HUES6 (cell line): ENCODE measurements at regions not wholly inside any gene's neighbourhood (a gene's known extent, or its start where the extent isn't known, plus 50 kb on each side); places are given as distances from the start of the nearest gene placed in this dataset.

Experiments used
- H3K27ac ChIP-seq: 2 replicates; pipeline ENCODE4 v1.7.0; 2013; ENCODE audit warnings: low read depth, mild to moderate bottlenecking, low read length, inconsistent platforms
- H3K27me3 ChIP-seq: 2 replicates; pipeline ENCODE4 v1.6.1; 2013; ENCODE audit warnings: low read length; ENCODE audit not compliant: control insufficient read depth, insufficient read depth
- H3K36me3 ChIP-seq: 2 replicates; pipeline ENCODE4 v1.6.1; 2013; ENCODE audit warnings: low read length; ENCODE audit not compliant: control insufficient read depth, insufficient read depth
- H3K4me1 ChIP-seq: 2 replicates; pipeline ENCODE4 v1.6.1; 2013; ENCODE audit warnings: low read length; ENCODE audit not compliant: control insufficient read depth, insufficient read depth
- H3K4me3 ChIP-seq: 2 replicates; pipeline ENCODE4 v1.5.1; 2013; ENCODE audit warnings: low read depth, low read length
- H3K9ac ChIP-seq: one replicate; pipeline ENCODE4 v1.6.1; 2013; ENCODE audit warnings: mild to moderate bottlenecking, low read length
- H3K9me3 ChIP-seq: 2 replicates; pipeline ENCODE4 v1.6.1; 2013; ENCODE audit warnings: low read depth, low read length; ENCODE audit not compliant: control insufficient read depth, insufficient read depth

DNA sequence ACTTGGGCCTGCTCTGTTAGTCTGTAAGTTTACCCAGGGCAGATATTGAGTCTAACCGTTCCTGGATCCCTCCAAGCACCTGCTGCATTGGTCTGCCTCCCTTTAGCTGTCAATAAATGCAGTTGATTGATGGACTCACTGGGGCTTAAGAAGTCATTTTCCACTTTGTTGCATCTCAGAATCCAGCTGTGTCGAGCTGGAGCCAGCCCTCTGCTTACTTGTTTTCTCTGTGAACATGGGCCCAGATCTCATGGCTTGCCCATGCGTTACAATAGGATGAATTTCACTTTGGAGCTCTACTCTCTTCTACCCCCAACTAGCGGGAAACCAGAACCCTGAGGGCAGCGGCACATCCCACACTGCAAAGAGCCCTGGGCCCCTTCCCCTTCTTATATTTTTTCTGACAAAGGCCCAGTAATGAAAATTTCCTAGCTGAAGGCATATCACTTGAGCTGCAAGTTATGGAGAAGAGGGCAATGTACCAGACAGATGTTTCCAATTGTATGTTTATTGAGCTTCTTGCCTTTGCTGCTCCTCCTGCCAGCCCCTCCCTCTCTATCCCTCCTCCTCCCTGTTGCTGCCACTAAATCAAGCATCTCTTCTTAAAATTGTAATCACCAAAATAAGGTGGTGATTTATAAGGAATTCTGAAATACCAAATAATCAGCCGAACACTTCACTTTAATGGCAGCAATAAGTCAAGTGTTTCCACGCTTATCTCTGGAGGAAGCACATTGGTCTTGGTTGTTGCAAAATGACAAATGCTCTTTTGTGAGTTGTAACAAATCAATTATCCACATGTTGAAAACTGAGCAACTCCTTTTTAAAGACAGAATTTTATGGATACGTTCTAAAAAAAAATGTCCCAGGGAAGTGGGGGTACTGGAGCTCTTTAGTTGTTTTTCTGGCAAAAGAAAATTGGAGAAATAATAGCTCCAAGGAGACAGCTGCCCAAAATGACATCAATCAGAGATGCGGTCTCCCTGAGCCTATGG is 212.3 kb upstream of the ZBED5 start:
- H3K9me3 ChIP-seq: no peaks in the 10 kb centered on the region
- H3K27me3 ChIP-seq: no peaks in the 10 kb centered on the region
- H3K9ac ChIP-seq: no peak overlapping the region
- H3K27ac ChIP-seq: no peak overlapping the region
- no peak overlapping the region for H3K4me3 ChIP-seq
- peaks cover 27% of the 10 kb centered on the region for H3K4me1 ChIP-seq
- H3K36me3 ChIP-seq: no peaks in the 10 kb centered on the region

DNA sequence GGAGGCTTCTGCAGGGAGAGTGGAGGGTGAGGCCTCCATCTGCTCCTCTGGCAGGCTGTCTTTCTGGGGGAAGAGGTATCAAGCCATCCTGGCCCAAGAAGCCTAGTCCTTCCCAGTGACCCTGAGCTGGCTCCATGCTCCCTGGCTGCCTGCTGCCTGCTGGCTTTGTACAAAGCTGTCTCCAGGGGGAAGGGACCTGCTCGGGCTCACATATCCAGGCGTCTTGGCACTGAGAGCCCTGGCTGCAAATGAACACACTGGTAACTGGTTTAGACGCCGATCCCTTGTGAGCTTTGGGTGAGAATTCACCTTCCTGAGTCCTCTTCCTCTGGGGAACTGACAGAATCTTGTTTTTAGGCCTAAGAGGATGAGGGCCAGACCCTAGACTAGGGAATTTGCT is 210.3 kb upstream of the ZBED5 start:
- Histone ChIP-seq H3K27me3 (no peaks in the 10 kb centered on the region), H3K9ac (no peak overlapping the region), H3K9me3 (no peaks in the 10 kb centered on the region), H3K4me1 (peaks cover 29% of the 10 kb centered on the region), H3K36me3 (no peaks in the 10 kb centered on the region), H3K27ac (no peak overlapping the region), H3K4me3 (no peak overlapping the region)

DNA sequence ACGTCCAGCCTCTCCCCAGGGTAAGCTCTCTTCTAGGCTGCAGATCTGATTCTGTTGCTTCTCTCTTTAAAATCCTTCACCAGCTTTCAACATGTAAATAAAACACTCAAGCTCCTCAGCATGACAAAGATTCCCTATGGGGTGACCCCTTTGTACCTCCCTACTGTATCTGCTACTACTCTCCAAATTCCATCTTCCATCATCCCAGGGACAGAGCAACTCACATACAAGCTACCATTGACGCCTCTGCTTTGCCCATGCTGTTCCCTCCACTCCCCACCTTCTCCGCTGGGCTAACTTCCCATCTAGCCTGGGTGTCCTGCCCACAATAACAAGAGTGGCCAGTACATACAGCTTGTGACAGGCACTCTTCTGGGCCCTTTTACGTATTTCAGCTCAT is 207.5 kb upstream of the ZBED5 start:
- Histone ChIP-seq H3K9ac (no peak overlapping the region), H3K9me3 (no peaks in the 10 kb centered on the region), H3K36me3 (no peaks in the 10 kb centered on the region), H3K4me3 (no peak overlapping the region), H3K4me1 (peaks cover 17% of the 10 kb centered on the region), H3K27ac (no peak overlapping the region), H3K27me3 (no peaks in the 10 kb centered on the region)

DNA sequence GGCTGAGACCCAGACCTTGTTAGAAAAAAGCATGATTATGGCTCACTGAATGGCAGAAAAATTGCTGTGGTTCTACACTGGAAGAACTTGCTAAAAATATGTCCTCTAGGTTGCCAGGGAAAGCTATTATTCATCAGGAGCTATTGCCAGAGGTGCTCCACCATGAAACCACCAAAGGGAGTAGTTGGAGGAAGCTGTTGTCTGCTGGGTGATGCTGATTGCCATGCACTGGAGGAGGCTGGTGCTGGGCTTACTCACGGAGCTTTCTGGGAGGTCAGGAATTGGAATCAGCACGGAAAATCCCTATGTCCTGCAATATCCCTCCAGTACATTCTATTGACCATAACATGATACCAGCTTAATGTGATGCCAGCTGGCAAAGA is 199.6 kb upstream of the ZBED5 start:
- Histone ChIP-seq H3K27ac (no peak overlapping the region), H3K36me3 (no peaks in the 10 kb centered on the region), H3K27me3 (no peaks in the 10 kb centered on the region), H3K9me3 (peaks cover 24% of the 10 kb centered on the region), H3K4me1 (no peaks in the 10 kb centered on the region), H3K4me3 (no peak overlapping the region), H3K9ac (no peak overlapping the region)

DNA sequence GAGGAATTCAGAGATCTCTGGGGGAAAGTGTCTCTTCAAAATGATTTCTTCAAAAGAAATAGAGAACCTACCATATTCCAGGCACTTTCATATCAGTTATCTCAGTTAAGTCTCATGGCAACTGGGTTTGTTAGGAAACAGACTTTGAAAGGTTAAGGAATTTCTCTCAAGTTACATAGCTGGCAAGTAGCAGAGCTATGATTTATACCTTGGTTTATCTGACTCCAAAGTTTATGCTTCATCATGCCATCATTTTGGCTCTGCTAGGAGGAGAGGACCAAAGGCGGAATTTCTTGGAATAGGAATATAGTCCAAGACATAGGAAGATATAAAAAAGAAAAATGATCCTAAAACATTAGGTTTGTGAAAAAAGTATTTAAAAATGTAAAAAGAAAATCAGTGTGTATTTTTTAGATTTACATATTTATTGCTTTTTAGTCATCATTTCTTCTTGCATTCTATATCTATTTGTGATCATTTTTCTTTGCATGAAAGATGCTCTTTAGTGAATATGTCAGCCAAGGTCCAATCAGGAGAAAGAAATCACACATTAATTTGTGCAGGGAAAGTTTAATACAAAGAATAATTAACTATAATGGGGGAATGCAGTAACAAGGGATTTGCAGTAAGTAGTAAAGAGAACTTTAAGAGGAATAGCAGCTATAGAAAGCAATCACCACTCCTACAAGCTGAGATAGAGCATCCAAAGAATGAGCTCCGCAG is 199.1 kb upstream of the ZBED5 start:
- Histone ChIP-seq H3K36me3 (no peaks in the 10 kb centered on the region), H3K4me1 (no peaks in the 10 kb centered on the region), H3K27me3 (no peaks in the 10 kb centered on the region), H3K9ac (no peak overlapping the region), H3K9me3 (peaks cover 25% of the 10 kb centered on the region), H3K4me3 (no peak overlapping the region), H3K27ac (no peak overlapping the region)

DNA sequence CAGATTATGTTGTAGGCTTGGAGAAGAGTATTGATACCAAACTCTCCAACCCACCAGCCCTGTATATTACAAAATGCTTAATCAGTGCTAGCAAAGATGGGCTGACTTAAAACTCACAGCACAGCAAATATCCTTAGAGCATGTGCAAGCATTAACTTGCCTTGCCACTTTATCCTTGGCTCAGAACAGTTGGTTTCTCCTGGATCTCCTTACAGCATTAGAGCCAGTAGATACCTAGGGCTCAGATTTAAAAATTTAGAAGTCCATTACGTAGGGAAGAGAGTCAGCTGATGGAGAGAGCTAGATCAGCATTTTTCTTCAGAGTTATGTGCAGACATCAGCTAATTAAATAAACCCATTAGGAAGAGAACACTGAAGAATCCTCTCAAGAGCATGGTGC is 198.5 kb upstream of the ZBED5 start:
- Histone ChIP-seq H3K36me3 (no peaks in the 10 kb centered on the region), H3K27me3 (no peaks in the 10 kb centered on the region), H3K4me3 (no peak overlapping the region), H3K27ac (no peak overlapping the region), H3K9ac (no peak overlapping the region), H3K9me3 (peaks cover 25% of the 10 kb centered on the region), H3K4me1 (no peaks in the 10 kb centered on the region)

DNA sequence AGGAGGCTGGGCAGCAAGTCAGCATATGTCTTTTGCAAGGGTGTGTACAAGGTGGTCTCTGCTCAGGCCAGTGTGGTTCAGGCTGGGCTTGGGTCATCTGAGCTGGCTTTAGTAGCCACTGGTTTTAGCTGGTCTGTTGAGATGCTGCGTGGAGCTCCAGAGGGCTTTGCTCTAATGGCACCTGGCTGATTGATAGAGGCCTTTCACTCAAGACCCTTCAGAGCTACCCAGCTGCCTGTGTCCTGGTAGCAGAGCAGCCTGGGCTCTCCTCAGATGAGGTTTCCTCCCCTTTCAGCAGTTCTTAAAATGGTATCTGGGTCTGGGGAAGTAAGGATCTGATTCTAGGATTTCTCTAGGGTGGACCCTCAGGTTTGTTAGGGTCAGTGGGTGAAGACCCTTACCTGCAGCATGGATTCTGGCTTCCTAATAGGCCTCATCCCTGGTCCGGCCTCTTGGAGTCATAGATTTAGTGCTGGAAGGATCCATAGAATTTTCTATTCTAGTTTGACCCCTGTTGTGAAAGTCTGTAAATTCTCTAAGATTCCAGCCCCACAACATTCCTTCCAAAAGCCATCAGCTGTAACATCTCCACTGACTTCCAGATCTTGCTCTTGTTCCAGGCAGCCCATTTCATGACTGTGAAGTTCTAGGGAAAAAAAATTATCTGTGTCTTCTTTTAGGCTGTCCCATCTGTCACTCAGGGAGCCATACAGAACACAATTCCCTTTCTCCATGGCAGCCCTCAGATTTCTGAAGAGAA is 190.2 kb upstream of the ZBED5 start:
- Histone ChIP-seq H3K27ac (no peak overlapping the region), H3K4me1 (no peaks in the 10 kb centered on the region; the same call in 1 of the 2 replicates), H3K9ac (no peak overlapping the region), H3K4me3 (no peak overlapping the region), H3K27me3 (no peaks in the 10 kb centered on the region), H3K9me3 (peaks cover 5% of the 10 kb centered on the region; the same call in 1 of the 2 replicates), H3K36me3 (no peaks in the 10 kb centered on the region)

DNA sequence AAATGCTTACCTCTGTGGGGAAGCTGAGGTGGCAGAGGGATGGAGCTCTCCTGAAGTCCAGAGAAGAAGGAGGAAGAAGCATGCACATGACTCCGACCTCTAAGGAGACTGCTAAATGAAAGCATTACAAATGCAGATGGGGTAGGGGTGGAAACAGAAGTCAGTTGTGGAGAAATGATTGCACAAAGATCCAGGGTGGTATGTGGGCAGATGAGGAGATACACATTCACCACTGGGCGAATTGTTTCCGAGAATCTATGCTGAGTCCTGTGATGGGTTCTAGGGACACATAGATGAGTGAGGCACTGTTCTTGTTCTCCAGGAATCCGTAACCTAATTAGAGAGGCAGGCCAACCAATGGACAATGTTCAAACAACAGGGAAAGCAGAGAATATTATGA is 188.9 kb upstream of the ZBED5 start:
- no peaks in the 10 kb centered on the region for H3K36me3 ChIP-seq
- H3K27me3 ChIP-seq: no peaks in the 10 kb centered on the region
- no peaks in the 10 kb centered on the region; the same call in 1 of the 2 replicates for H3K4me1 ChIP-seq
- H3K4me3 ChIP-seq: no peak overlapping the region
- no peak overlapping the region for H3K27ac ChIP-seq
- H3K9me3 ChIP-seq: no peaks in the 10 kb centered on the region
- H3K9ac ChIP-seq: no peak overlapping the region

DNA sequence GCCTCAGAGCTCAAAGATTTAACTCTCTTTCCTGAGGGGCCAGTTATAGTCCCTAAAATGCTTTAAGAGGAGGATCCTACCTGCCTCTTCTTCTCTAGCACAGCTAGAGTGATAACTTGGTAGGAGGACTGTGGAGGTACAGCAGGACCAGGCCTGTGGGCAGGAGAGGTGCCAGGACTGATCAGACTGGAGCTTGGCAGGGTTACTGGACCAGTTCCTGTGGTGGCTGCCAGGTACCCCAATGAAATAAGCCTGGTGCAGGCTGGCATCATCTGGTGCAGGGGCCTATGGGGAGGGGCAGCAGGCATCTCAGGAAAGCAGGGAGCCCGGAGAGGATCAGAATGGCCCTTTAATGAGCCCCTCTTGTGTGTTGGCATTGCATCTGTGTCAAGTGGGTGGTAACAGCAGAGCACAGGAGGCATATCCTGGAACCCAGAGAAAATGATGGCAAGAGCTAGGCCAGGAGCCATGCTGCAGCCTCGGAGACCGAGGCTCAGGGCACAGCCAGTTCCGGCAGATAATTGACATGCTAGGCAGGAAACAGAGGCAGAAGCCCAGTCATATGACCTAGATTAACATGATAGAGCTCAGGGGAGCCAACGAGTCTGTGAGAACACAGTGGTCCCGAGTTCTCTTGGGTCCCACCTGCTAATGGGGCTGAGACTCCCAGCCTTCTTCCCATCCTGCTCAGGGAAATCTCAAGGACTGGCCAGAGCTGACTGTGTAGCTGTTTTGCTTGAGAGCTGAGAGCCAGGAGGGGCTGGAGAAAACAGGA is 187.5 kb upstream of the ZBED5 start:
- H3K27ac ChIP-seq: no peak overlapping the region
- no peak overlapping the region for H3K9ac ChIP-seq

DNA sequence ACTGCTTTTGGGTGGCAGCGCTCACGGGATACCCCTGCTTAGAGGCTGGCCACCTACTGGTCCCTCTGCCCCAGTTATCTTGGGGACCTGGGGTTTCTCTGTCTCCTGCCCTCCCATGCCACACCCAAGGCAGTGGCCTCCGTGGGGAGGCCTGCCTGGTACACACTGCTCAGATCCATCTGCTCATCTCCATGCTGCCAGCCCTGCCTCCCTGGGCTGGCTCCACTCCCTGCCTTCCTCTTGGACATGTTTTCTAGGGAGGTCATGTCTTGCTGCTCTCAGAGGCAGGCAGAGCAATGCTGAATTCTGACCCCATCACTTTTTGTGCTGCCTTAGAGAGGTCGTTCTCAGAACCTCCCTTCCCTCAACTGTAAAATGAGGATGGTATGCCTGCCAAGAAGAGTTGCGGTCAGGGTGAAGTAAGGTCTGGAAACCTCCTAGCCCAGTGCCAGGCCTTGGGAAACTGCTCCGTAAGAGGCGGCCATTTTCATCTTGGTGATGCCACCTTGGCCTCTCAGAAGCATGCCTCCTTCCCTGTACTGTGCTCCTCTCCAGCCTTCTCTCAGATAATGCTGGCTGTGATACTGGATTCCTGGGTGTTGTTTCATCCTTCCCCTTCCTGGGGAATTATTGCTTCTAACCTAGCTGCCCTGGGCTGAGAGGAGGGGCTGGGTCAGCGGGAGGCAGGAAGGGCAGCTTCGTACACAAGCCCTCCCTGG is 186.4 kb upstream of the ZBED5 start:
- Histone ChIP-seq H3K27ac (no peak overlapping the region), H3K9me3 (no peaks in the 10 kb centered on the region), H3K4me1 (no peaks in the 10 kb centered on the region; the same call in 1 of the 2 replicates), H3K4me3 (no peak overlapping the region), H3K27me3 (no peaks in the 10 kb centered on the region), H3K36me3 (no peaks in the 10 kb centered on the region), H3K9ac (no peak overlapping the region)

More for the DNA sequence above, 187.5 kb upstream of the ZBED5 start:
- no peaks in the 10 kb centered on the region for H3K36me3 ChIP-seq
- no peaks in the 10 kb centered on the region; the same call in 1 of the 2 replicates for H3K4me1 ChIP-seq
- H3K9me3 ChIP-seq: no peaks in the 10 kb centered on the region
- no peak overlapping the region for H3K4me3 ChIP-seq
- no peaks in the 10 kb centered on the region for H3K27me3 ChIP-seq
